Brain microvascular endothelial cell (primary cell): ENCODE measurements at regions not wholly inside any gene's neighbourhood (a gene's known extent, or its start where the extent isn't known, plus 50 kb on each side); places are given as distances from the start of the nearest gene placed in this dataset.
A peak's percentile ranks its signal among the peaks of the same experiment; 100 is the strongest.

Experiments used
- DNase-seq: peaks from one replicate; pipeline ENCODE4 v3.0.0-alpha.2; 2020
- H3K27ac ChIP-seq: fragments of 250-450 bp; sonication (Bioruptor Pico); 2 replicates; pipeline ENCODE4 v1.5.1; 2020; ENCODE audit warnings: mild to moderate bottlenecking, moderate library complexity
- H3K27me3 ChIP-seq: fragments of 250-450 bp; sonication (Bioruptor Pico); replicated peaks from 2 replicates; pipeline ENCODE4 v1.5.1; 2020; ENCODE audit warnings: mild to moderate bottlenecking
- H3K36me3 ChIP-seq: fragments of 250-450 bp; sonication (Bioruptor Pico); replicated peaks from 2 replicates; pipeline ENCODE4 v1.5.1; 2020; ENCODE audit warnings: mild to moderate bottlenecking
- H3K4me3 ChIP-seq: 2 replicates; pipeline ENCODE4 v1.5.1; 2011; ENCODE audit warnings: low read depth, mild to moderate bottlenecking, control low read depth, low read length, moderate library complexity
- CTCF ChIP-seq: IDR thresholded peaks from 2 replicates; pipeline ENCODE4 v1.5.1; 2011; ENCODE audit warnings: low read depth, mild to moderate bottlenecking, moderate library complexity, low read length, control low read depth, inconsistent platforms; ENCODE audit errors: missing control alignments
- in situ Hi-C: cut with HindIII; loops from 2 replicates; pipeline ENCODE4 v1.10.0; 2017; ENCODE audit warnings: low sequenced_read_pairs, low pct_ligation_motif_present

- H3K27me3 ChIP-seq, result no peaks in the 10 kb centered on the region
- in situ Hi-C loops, result no loop called here
- DNase-seq, result no peak
- no peak for TF ChIP-seq CTCF
- H3K4me3 ChIP-seq, result no peak overlapping the region
- H3K36me3 ChIP-seq, result no peaks in the 10 kb centered on the region
- no peak overlapping the region for H3K27ac ChIP-seq
Measured at GRCh38 chrY:11293392-11293791, 1407.6 kb upstream of the USP9Y start.

DNA sequence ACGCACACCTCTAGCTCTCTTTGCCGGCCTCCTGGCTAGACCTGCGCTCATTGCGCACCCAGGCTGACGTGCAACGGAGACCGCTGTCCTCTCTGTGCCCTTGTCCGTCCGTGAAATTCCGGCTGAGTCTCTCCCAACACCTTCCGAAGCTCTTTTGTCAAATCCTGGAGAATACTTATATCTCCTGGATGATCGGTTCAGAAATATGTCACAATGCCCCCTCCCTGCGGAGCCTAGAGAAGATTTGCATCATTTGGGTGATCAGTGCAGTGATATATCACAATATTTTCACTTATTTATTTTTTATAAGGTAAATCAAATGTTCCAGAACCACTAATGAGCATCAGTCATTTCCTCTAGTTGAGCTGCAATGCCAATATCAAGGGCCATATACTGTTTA lies 1366.9 kb upstream of the USP9Y start:
- no peak for TF ChIP-seq CTCF
- Histone ChIP-seq H3K36me3 (no peaks in the 10 kb centered on the region), H3K27ac (no peak overlapping the region), H3K4me3 (no peak overlapping the region), H3K27me3 (no peaks in the 10 kb centered on the region)
- in situ Hi-C loops, result no loop called here
- peak; percentile 0 for DNase-seq
